Epithelial cell of prostate (primary cell): ENCODE measurements at regions not wholly inside any gene's neighbourhood (a gene's known extent, or its start where the extent isn't known, plus 50 kb on each side); places are given as distances from the start of the nearest gene placed in this dataset.

ENCODE experiments used
- DNase-seq: peaks from one replicate; pipeline ENCODE4 v3.0.0-alpha.2; 2011; ENCODE audit warnings: low read depth, low spot score
- H3K27ac ChIP-seq: fragments of 450-650 bp; 2 replicates; pipeline ENCODE4 v1.5.1; 2017; ENCODE audit warnings: mild to moderate bottlenecking

- no peak for DNase-seq
- peak overlapping the region; percentile 33 for H3K27ac ChIP-seq
Measured at GRCh38 chr3:76051145-76051544, 265.8 kb upstream of the ZNF717 start.

GRCh38 chr3:76054404-76054803 lies 269.1 kb upstream of the ZNF717 start:
- no peak for DNase-seq
- H3K27ac ChIP-seq: no peak overlapping the region

GRCh38 chr3:76061654-76062053 lies 276.3 kb upstream of the ZNF717 start:
- no peak overlapping the region for H3K27ac ChIP-seq
- DNase-seq: no peak

GRCh38 chr3:76063019-76063418 lies 277.7 kb upstream of the ZNF717 start:
- peak overlapping the region; percentile 36 for H3K27ac ChIP-seq

GRCh38 chr3:76063811-76064210 lies 278.5 kb upstream of the ZNF717 start:
- no peak for DNase-seq
- peak overlapping the region; percentile 36 for H3K27ac ChIP-seq

More at GRCh38 chr3:76063019-76063418, 277.7 kb upstream of the ZNF717 start:
- DNase-seq: peak; percentile 83

- DNase-seq: peak; percentile 6
- peak overlapping the region; percentile 18 for H3K27ac ChIP-seq
Measured at GRCh38 chr3:76065964-76066363, 280.6 kb upstream of the ZNF717 start.

- DNase-seq: no peak
Measured at GRCh38 chr3:76078101-76078500, 292.8 kb upstream of the ZNF717 start.

GRCh38 chr3:76083992-76084391 lies 298.6 kb upstream of the ZNF717 start:
- no peak overlapping the region for H3K27ac ChIP-seq
- DNase-seq: no peak

More at GRCh38 chr3:76078101-76078500, 292.8 kb upstream of the ZNF717 start:
- no peak overlapping the region for H3K27ac ChIP-seq

GRCh38 chr3:76096036-76096435 lies 310.7 kb upstream of the ZNF717 start:
- no peak overlapping the region for H3K27ac ChIP-seq

GRCh38 chr3:76096836-76097588 lies 311.7 kb upstream of the ZNF717 start:
- H3K27ac ChIP-seq: no peak overlapping the region

More at GRCh38 chr3:76096036-76096435, 310.7 kb upstream of the ZNF717 start:
- DNase-seq: no peak

GRCh38 chr3:76097589-76097969 lies 312.2 kb upstream of the ZNF717 start:
- H3K27ac ChIP-seq: no peak overlapping the region
- DNase-seq: no peak

More at GRCh38 chr3:76096836-76097588, 311.7 kb upstream of the ZNF717 start:
- no peak for DNase-seq

GRCh38 chr3:76099956-76100355 lies 314.6 kb upstream of the ZNF717 start:
- no peak for DNase-seq
- no peak overlapping the region for H3K27ac ChIP-seq

GRCh38 chr3:76107935-76108570 lies 322.7 kb upstream of the ZNF717 start:
- no peak overlapping the region for H3K27ac ChIP-seq
- peak; percentile 5 for DNase-seq

GRCh38 chr3:76111808-76112207 lies 326.5 kb upstream of the ZNF717 start:
- DNase-seq: no peak
- H3K27ac ChIP-seq: no peak overlapping the region

- DNase-seq: no peak
- H3K27ac ChIP-seq: no peak overlapping the region
Measured at GRCh38 chr3:76122007-76122406, 336.7 kb upstream of the ZNF717 start.

GRCh38 chr3:76129441-76129840 lies 344.1 kb upstream of the ZNF717 start:
- no peak for DNase-seq
- no peak overlapping the region for H3K27ac ChIP-seq

GRCh38 chr3:76131396-76132153 lies 346.2 kb upstream of the ZNF717 start:
- no peak for DNase-seq
- H3K27ac ChIP-seq: no peak overlapping the region

- DNase-seq: no peak
- H3K27ac ChIP-seq: no peak overlapping the region
Measured at GRCh38 chr3:76132154-76132470, 346.8 kb upstream of the ZNF717 start.

GRCh38 chr3:76134166-76134565 lies 348.8 kb upstream of the ZNF717 start:
- DNase-seq: no peak
- no peak overlapping the region for H3K27ac ChIP-seq

- no peak for DNase-seq
- H3K27ac ChIP-seq: no peak overlapping the region
Measured at GRCh38 chr3:76138921-76139320, 353.6 kb upstream of the ZNF717 start.

GRCh38 chr3:76147846-76148245 lies 362.5 kb upstream of the ZNF717 start:
- no peak for DNase-seq
- H3K27ac ChIP-seq: no peak overlapping the region
